ENCODE measurements at regions not wholly inside any gene's neighbourhood (a gene's known extent, or its start where the extent isn't known, plus 50 kb on each side); places are given as distances from the start of the nearest gene placed in this dataset.

GRCh38 chr17:34780438-34780837, 180.8 kb downstream of the CCT6B start:
- DNase-seq (ENCODE audit: insufficient read length, low spot score) = no peak
- no peak for FAIRE-seq

GRCh38 chr17:34776456-34777443, 184.5 kb downstream of the CCT6B start:
- DNase-seq (ENCODE audit: insufficient read length, low spot score) (no peak), FAIRE-seq (no peak)

GRCh38 chr17:34773036-34773435, 188.2 kb downstream of the CCT6B start:
- DNase-seq (ENCODE audit: insufficient read length, low spot score) = no peak
- FAIRE-seq = no peak

GRCh38 chr17:34771891-34772290, 189.4 kb downstream of the CCT6B start:
- no peak for FAIRE-seq
- no peak for DNase-seq (ENCODE audit: insufficient read length, low spot score)

- DNase-seq (ENCODE audit: insufficient read length, low spot score) = no peak
- FAIRE-seq = no peak
Observed at GRCh38 chr17:34770586-34770985, 190.7 kb downstream of the CCT6B start.

GRCh38 chr17:34769899-34770298, 190.5 kb downstream of the TMEM132E start:
- no peak for FAIRE-seq
- DNase-seq (ENCODE audit: insufficient read length, low spot score) = no peak

GRCh38 chr17:34769049-34769448, 189.7 kb downstream of the TMEM132E start:
- DNase-seq (ENCODE audit: insufficient read length, low spot score) = no peak
- no peak for FAIRE-seq

- DNase-seq (ENCODE audit: insufficient read length, low spot score) (no peak), FAIRE-seq (no peak)
Observed at GRCh38 chr17:34765291-34765690, 185.9 kb downstream of the TMEM132E start.

- no peak for FAIRE-seq
- no peak for DNase-seq (ENCODE audit: insufficient read length, low spot score)
Observed at GRCh38 chr17:34764716-34765115, 185.3 kb downstream of the TMEM132E start.

- DNase-seq (ENCODE audit: insufficient read length, low spot score) = no peak
- FAIRE-seq = no peak
Observed at GRCh38 chr17:34763728-34764665, 184.6 kb downstream of the TMEM132E start.

GRCh38 chr17:34762078-34762477, 182.7 kb downstream of the TMEM132E start:
- FAIRE-seq (no peak), DNase-seq (ENCODE audit: insufficient read length, low spot score) (no peak)

- DNase-seq (ENCODE audit: insufficient read length, low spot score) (no peak), FAIRE-seq (no peak)
Observed at GRCh38 chr17:34761646-34762045, 182.3 kb downstream of the TMEM132E start.

GRCh38 chr17:34760931-34761495, 181.6 kb downstream of the TMEM132E start:
- FAIRE-seq (no peak), DNase-seq (ENCODE audit: insufficient read length, low spot score) (no peak)

- DNase-seq (ENCODE audit: insufficient read length, low spot score) (no peak), FAIRE-seq (no peak)
Observed at GRCh38 chr17:34758718-34759117, 179.3 kb downstream of the TMEM132E start.

GRCh38 chr17:34758316-34758715, 178.9 kb downstream of the TMEM132E start:
- FAIRE-seq = no peak
- no peak for DNase-seq (ENCODE audit: insufficient read length, low spot score)

- FAIRE-seq (no peak), DNase-seq (ENCODE audit: insufficient read length, low spot score) (no peak)
Observed at GRCh38 chr17:34757611-34758010, 178.2 kb downstream of the TMEM132E start.

GRCh38 chr17:34757106-34757505, 177.7 kb downstream of the TMEM132E start:
- no peak for FAIRE-seq
- no peak for DNase-seq (ENCODE audit: insufficient read length, low spot score)

- DNase-seq (ENCODE audit: insufficient read length, low spot score) (no peak), FAIRE-seq (no peak)
Observed at GRCh38 chr17:34756637-34757021, 177.2 kb downstream of the TMEM132E start.

- FAIRE-seq (no peak), DNase-seq (ENCODE audit: insufficient read length, low spot score) (no peak)
Observed at GRCh38 chr17:34755981-34756636, 176.7 kb downstream of the TMEM132E start.

- FAIRE-seq = no peak
- DNase-seq (ENCODE audit: insufficient read length, low spot score) = no peak
Observed at GRCh38 chr17:34755371-34755770, 176.0 kb downstream of the TMEM132E start.
